Trophoblast cell (in vitro differentiated cells and primary cell): ENCODE measurements at regions not wholly inside any gene's neighbourhood (a gene's known extent, or its start where the extent isn't known, plus 50 kb on each side); places are given as distances from the start of the nearest gene placed in this dataset.

ENCODE experiments used
- DNase-seq, 2 donors: peaks; one replicate each; pipeline ENCODE4 v3.0.0-alpha.2; 2016
- H2AFZ ChIP-seq: 2 replicates; pipeline ENCODE4 v1.6.1; 2013; ENCODE audit warnings: low read length, moderate library complexity, mild to moderate bottlenecking; ENCODE audit not compliant: insufficient read depth, poor library complexity
- H2AK5ac ChIP-seq: 2 replicates; pipeline ENCODE4 v1.6.1; 2013; ENCODE audit warnings: mild to moderate bottlenecking, low read length
- H2BK120ac ChIP-seq: 2 replicates; pipeline ENCODE4 v1.6.1; 2013; ENCODE audit warnings: low read length, mild to moderate bottlenecking, moderate library complexity; ENCODE audit not compliant: insufficient read depth, poor library complexity
- H2BK12ac ChIP-seq: 2 replicates; pipeline ENCODE4 v1.6.1; 2013; ENCODE audit warnings: mild to moderate bottlenecking, low read length, moderate library complexity
- H2BK5ac ChIP-seq: 2 replicates; pipeline ENCODE4 v1.6.1; 2013; ENCODE audit warnings: low read length, low read depth, moderate library complexity, mild to moderate bottlenecking; ENCODE audit not compliant: poor library complexity
- H3K14ac ChIP-seq: 2 replicates; pipeline ENCODE4 v1.6.1; 2013; ENCODE audit warnings: mild to moderate bottlenecking, low read length
- H3K18ac ChIP-seq: 2 replicates; pipeline ENCODE4 v1.6.1; 2013; ENCODE audit warnings: mild to moderate bottlenecking, low read length
- H3K23ac ChIP-seq: 2 replicates; pipeline ENCODE4 v1.6.1; 2013; ENCODE audit warnings: low read length
- H3K27ac ChIP-seq: 2 replicates; pipeline ENCODE4 v1.5.1; 2013; ENCODE audit warnings: low read depth, mild to moderate bottlenecking, inconsistent platforms, low read length, moderate library complexity
- H3K27me3 ChIP-seq: 2 replicates; pipeline ENCODE4 v1.6.1; 2013; ENCODE audit warnings: inconsistent platforms, mild to moderate bottlenecking, low read length, moderate library complexity; ENCODE audit not compliant: insufficient read depth
- H3K36me3 ChIP-seq, 2 experiments: 1 replicate in 1 of 2; 2 replicates in 1 of 2; pipeline ENCODE4 v1.6.1; 2013; ENCODE audit warnings: low read length in 2 of 2, mild to moderate bottlenecking in 2 of 2, moderate library complexity in 1 of 2; ENCODE audit not compliant: insufficient read depth in 2 of 2, control insufficient read depth in 1 of 2
- H3K4ac ChIP-seq: 2 replicates; pipeline ENCODE4 v1.6.1; 2013; ENCODE audit warnings: low read depth, mild to moderate bottlenecking, low read length, moderate library complexity
- H3K4me1 ChIP-seq, 2 experiments: 1 replicate in 1 of 2; 2 replicates in 1 of 2; pipeline ENCODE4 v1.6.1; 2013; ENCODE audit warnings: low read length in 2 of 2, mild to moderate bottlenecking in 2 of 2, moderate library complexity in 1 of 2; ENCODE audit not compliant: insufficient read depth in 2 of 2, control insufficient read depth in 1 of 2
- H3K4me2 ChIP-seq: 2 replicates; pipeline ENCODE4 v1.6.1; 2013; ENCODE audit warnings: inconsistent platforms, mild to moderate bottlenecking, low read length, moderate library complexity
- H3K4me3 ChIP-seq: 2 replicates; pipeline ENCODE4 v1.5.1; 2013; ENCODE audit warnings: mild to moderate bottlenecking, low read depth, low read length, inconsistent platforms
- H3K79me1 ChIP-seq: one replicate; pipeline ENCODE4 v1.6.1; 2013; ENCODE audit warnings: low read length
- H3K79me2 ChIP-seq: 2 replicates; pipeline ENCODE4 v1.6.1; 2013; ENCODE audit warnings: low read length, mild to moderate bottlenecking; ENCODE audit not compliant: control insufficient read depth, insufficient read depth, poor library complexity
- H3K9ac ChIP-seq: 2 replicates; pipeline ENCODE4 v1.6.1; 2013; ENCODE audit warnings: mild to moderate bottlenecking, low read length
- H3K9me3 ChIP-seq: 2 replicates; pipeline ENCODE4 v1.6.1; 2013; ENCODE audit warnings: low read depth, mild to moderate bottlenecking, control low read depth, inconsistent platforms, low read length; ENCODE audit not compliant: insufficient read depth
- H4K12ac ChIP-seq: 2 replicates; pipeline ENCODE4 v1.6.1; 2013; ENCODE audit warnings: low read depth, mild to moderate bottlenecking, low read length, moderate library complexity
- H4K8ac ChIP-seq: 2 replicates; pipeline ENCODE4 v1.6.1; 2013; ENCODE audit warnings: low read depth, mild to moderate bottlenecking, low read length, moderate library complexity
- H4K91ac ChIP-seq: one replicate; pipeline ENCODE4 v1.6.1; 2013; ENCODE audit warnings: low read depth, mild to moderate bottlenecking, low read length, moderate library complexity
- WGBS: extraction: QIAGEN DNeasy Blood & Tissue Kit; methylation state at CpG from one replicate; pipeline ENCODE4 v1.1.7; 2013; ENCODE audit warnings: missing lambda C conversion rate; ENCODE audit not compliant: insufficient read length, insufficient coverage; ENCODE audit errors: extremely low coverage; 5-methylcytosine and 5-hydroxymethylcytosine counted together

GRCh38 chr10:90314718-90315117, 543.1 kb downstream of the HTR7 start:
- H3K27me3 ChIP-seq: no peaks in the 10 kb centered on the region
- no peaks in the 10 kb centered on the region for H3K36me3 ChIP-seq
- H2BK120ac ChIP-seq: no peak overlapping the region
- no peak overlapping the region for H3K9ac ChIP-seq
- no peak overlapping the region for H2BK5ac ChIP-seq
- no peaks in the 10 kb centered on the region for H3K79me2 ChIP-seq
- peaks cover 8% of the 10 kb centered on the region for H3K79me1 ChIP-seq
- no peak overlapping the region for H4K12ac ChIP-seq
- H2AK5ac ChIP-seq: no peak overlapping the region
- H3K4me2 ChIP-seq: no peak overlapping the region
- H3K23ac ChIP-seq: no peak overlapping the region
- no peak overlapping the region for H4K91ac ChIP-seq
- peaks cover 3 to 8% of the 10 kb centered on the region in 2 experiments for H3K4me1 ChIP-seq
- H3K27ac ChIP-seq: no peak overlapping the region
- H3K4ac ChIP-seq: no peak overlapping the region
- no peak for DNase-seq
- H3K4me3 ChIP-seq: no peak overlapping the region
- no peak overlapping the region for H2BK12ac ChIP-seq
- no peak overlapping the region for H3K14ac ChIP-seq
- H3K9me3 ChIP-seq: no peaks in the 10 kb centered on the region
- H2AFZ ChIP-seq: no peak overlapping the region
- H3K18ac ChIP-seq: no peak overlapping the region
- no peak overlapping the region for H4K8ac ChIP-seq
- no CpG with 5 or more reads among the region's 1 CpG for WGBS

- DNase-seq: no peak
- Histone ChIP-seq H2BK12ac (no peak overlapping the region), H2AFZ (no peak overlapping the region), H3K4me1 (peaks cover 3 to 8% of the 10 kb centered on the region in 2 experiments), H3K4ac (no peak overlapping the region), H3K9me3 (no peaks in the 10 kb centered on the region), H3K79me2 (no peaks in the 10 kb centered on the region), H2BK120ac (no peak overlapping the region), H2AK5ac (no peak overlapping the region), H3K4me3 (no peak overlapping the region), H3K27ac (no peak overlapping the region), H3K9ac (no peak overlapping the region), H4K12ac (no peak overlapping the region), H3K27me3 (no peaks in the 10 kb centered on the region), H4K8ac (no peak overlapping the region), H3K4me2 (no peak overlapping the region), H3K79me1 (peaks cover 10% of the 10 kb centered on the region), H3K18ac (no peak overlapping the region), H3K23ac (no peak overlapping the region), H4K91ac (no peak overlapping the region), H2BK5ac (no peak overlapping the region), H3K36me3 (no peaks in the 10 kb centered on the region), H3K14ac (no peak overlapping the region)
- WGBS: no CpG with 5 or more reads among the region's 3 CpGs
These were observed 540.7 kb downstream of the HTR7 start for GRCh38 chr10:90317172-90317571.

DNA sequence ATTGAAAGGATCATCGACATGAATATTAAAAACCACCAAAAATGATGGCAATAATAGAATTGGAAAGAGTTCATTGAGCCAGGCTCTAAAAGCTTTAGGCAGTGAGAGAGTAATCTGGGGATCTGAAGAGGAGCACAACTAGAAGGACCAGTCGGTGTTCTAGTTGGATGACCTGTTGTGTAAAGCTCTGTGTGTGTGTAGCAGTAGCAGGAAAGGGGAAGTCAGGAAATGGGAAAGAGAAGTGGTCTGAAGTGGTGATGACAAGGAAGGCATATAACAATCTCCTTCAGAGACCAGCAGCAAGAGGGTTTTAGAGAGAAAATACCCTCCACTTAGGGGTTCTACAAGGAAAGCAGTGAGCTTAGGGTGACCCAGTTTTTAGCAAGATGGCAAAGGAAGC, 539.2 kb downstream of the HTR7 start:
- H3K4me1 ChIP-seq: peaks cover 3 to 8% of the 10 kb centered on the region in 2 experiments
- WGBS: no CpG with 5 or more reads among the region's 2 CpGs
- peak overlapping the region; percentile 22 for H4K91ac ChIP-seq
- DNase-seq: peak in 1 of 2 donors; percentile 37
- H2AK5ac ChIP-seq: no peak overlapping the region
- H3K18ac ChIP-seq: no peak overlapping the region
- no peak overlapping the region for H2BK5ac ChIP-seq
- H4K8ac ChIP-seq: no peak overlapping the region
- H3K4me3 ChIP-seq: no peak overlapping the region
- H2BK120ac ChIP-seq: peak overlapping the region; percentile 61
- no peak overlapping the region for H2AFZ ChIP-seq
- no peaks in the 10 kb centered on the region for H3K9me3 ChIP-seq
- H3K27me3 ChIP-seq: no peaks in the 10 kb centered on the region
- peak overlapping the region; percentile 55 for H3K27ac ChIP-seq
- H4K12ac ChIP-seq: no peak overlapping the region
- H3K36me3 ChIP-seq: no peaks in the 10 kb centered on the region
- H3K79me1 ChIP-seq: peaks cover 10% of the 10 kb centered on the region
- no peak overlapping the region for H3K23ac ChIP-seq
- no peak overlapping the region for H3K4ac ChIP-seq
- no peak overlapping the region for H3K14ac ChIP-seq
- H3K9ac ChIP-seq: no peak overlapping the region
- no peak overlapping the region for H3K4me2 ChIP-seq
- H2BK12ac ChIP-seq: no peak overlapping the region
- H3K79me2 ChIP-seq: no peaks in the 10 kb centered on the region

GRCh38 chr10:90319188-90319914, 538.5 kb downstream of the HTR7 start:
- no peak overlapping the region for H3K4me3 ChIP-seq
- H2AK5ac ChIP-seq: no peak overlapping the region
- peaks cover 10% of the 10 kb centered on the region for H3K79me1 ChIP-seq
- no peak overlapping the region for H4K12ac ChIP-seq
- no peaks in the 10 kb centered on the region for H3K79me2 ChIP-seq
- H3K27me3 ChIP-seq: no peaks in the 10 kb centered on the region
- DNase-seq: peak; percentile 78 to 92
- peak overlapping the region; percentile 75 for H2BK5ac ChIP-seq
- peak overlapping the region; percentile 78 for H2BK12ac ChIP-seq
- peak overlapping the region; percentile 55 for H3K27ac ChIP-seq
- no peak overlapping the region for H3K4ac ChIP-seq
- peaks cover 3 to 8% of the 10 kb centered on the region in 2 experiments for H3K4me1 ChIP-seq
- no peaks in the 10 kb centered on the region for H3K9me3 ChIP-seq
- no CpG with 5 or more reads among the region's 5 CpGs for WGBS
- peak overlapping the region; percentile 51 for H4K8ac ChIP-seq
- no peak overlapping the region for H3K9ac ChIP-seq
- H3K23ac ChIP-seq: no peak overlapping the region
- H4K91ac ChIP-seq: peak overlapping the region; percentile 22
- H3K36me3 ChIP-seq: no peaks in the 10 kb centered on the region
- peak overlapping the region; percentile 61 for H2BK120ac ChIP-seq
- H3K18ac ChIP-seq: no peak overlapping the region
- H3K14ac ChIP-seq: no peak overlapping the region
- H3K4me2 ChIP-seq: peak overlapping the region; percentile 11
- no peak overlapping the region for H2AFZ ChIP-seq
